OCI-LY1 (cell line): ENCODE measurements at regions not wholly inside any gene's neighbourhood (a gene's known extent, or its start where the extent isn't known, plus 50 kb on each side); places are given as distances from the start of the nearest gene placed in this dataset.

ENCODE experiments used
- H2AFZ ChIP-seq: fragments of 200-600 bp; sonication (generic), shearing (Covaris generic); 2 replicates; pipeline ENCODE4 v1.6.0; 2014; ENCODE audit warnings: antibody characterized with exemption, mild to moderate bottlenecking, low read length
- H3F3A ChIP-seq: fragments of 200-600 bp; sonication (generic), shearing (Covaris generic); 2 replicates; pipeline ENCODE4 v1.6.0; 2014; ENCODE audit warnings: mild to moderate bottlenecking, antibody characterized with exemption, low read length, moderate library complexity; ENCODE audit not compliant: insufficient read depth
- H3K27ac ChIP-seq: fragments of 200-600 bp; sonication (generic); 2 replicates; pipeline ENCODE4 v1.5.1; 2014; ENCODE audit warnings: low read length, mixed run types, mild to moderate bottlenecking, low read depth; ENCODE audit not compliant: poor library complexity, severe bottlenecking
- H3K27me3 ChIP-seq: fragments of 200-600 bp; sonication (generic); 2 replicates; pipeline ENCODE4 v1.6.0; 2014; ENCODE audit warnings: antibody characterized with exemption, mild to moderate bottlenecking, low read length, moderate library complexity; ENCODE audit not compliant: insufficient read depth
- H3K36me3 ChIP-seq: fragments of 200-600 bp; sonication (generic); 2 replicates; pipeline ENCODE4 v1.6.1; 2014; ENCODE audit warnings: mild to moderate bottlenecking, antibody characterized with exemption, low read length, moderate library complexity, mixed read lengths; ENCODE audit not compliant: insufficient read depth
- H3K4me1 ChIP-seq: fragments of 200-600 bp; sonication (generic); 2 replicates; pipeline ENCODE4 v1.5.1; 2014; ENCODE audit warnings: mild to moderate bottlenecking, low read length, moderate library complexity; ENCODE audit not compliant: insufficient read depth, severe bottlenecking
- H3K4me2 ChIP-seq: fragments of 200-600 bp; sonication (generic), shearing (Covaris generic); 2 replicates; pipeline ENCODE4 v1.6.1; 2014; ENCODE audit warnings: low read length
- H3K4me3 ChIP-seq: fragments of 200-600 bp; sonication (generic); 2 replicates; pipeline ENCODE4 v1.5.1; 2014; ENCODE audit warnings: low read length, low read depth, mild to moderate bottlenecking, mixed read lengths; ENCODE audit not compliant: poor library complexity, severe bottlenecking
- H3K79me2 ChIP-seq: fragments of 200-600 bp; shearing (Covaris generic); 2 replicates; pipeline ENCODE4 v1.6.1; 2016; ENCODE audit warnings: mixed run types, low read length, mixed read lengths; ENCODE audit not compliant: insufficient read depth
- H3K9ac ChIP-seq: fragments of 200-600 bp; sonication (generic), shearing (Covaris generic); 2 replicates; pipeline ENCODE4 v1.6.1; 2014; ENCODE audit warnings: mild to moderate bottlenecking, low read length, mixed read lengths
- H3K9me2 ChIP-seq: fragments of 200-600 bp; sonication (generic), shearing (Covaris generic); 2 replicates; pipeline ENCODE4 v1.6.1; 2014; ENCODE audit warnings: low read depth, mild to moderate bottlenecking, low read length, mixed read lengths
- H3K9me3 ChIP-seq: fragments of 200-600 bp; shearing (Covaris generic); 2 replicates; pipeline ENCODE4 v1.6.1; 2014; ENCODE audit warnings: low read length, mixed read lengths
- H4K20me1 ChIP-seq: fragments of 200-600 bp; sonication (generic), shearing (Covaris generic); 2 replicates; pipeline ENCODE4 v1.6.0; 2016; ENCODE audit warnings: mild to moderate bottlenecking, low read length; ENCODE audit not compliant: insufficient read depth
- CTCF ChIP-seq: fragments of 200-600 bp; sonication (generic), shearing (Covaris generic); IDR thresholded peaks from 2 replicates; pipeline ENCODE4 v1.5.1; 2017; ENCODE audit warnings: mild to moderate bottlenecking, antibody characterized with exemption, low read length, moderate library complexity, mixed read lengths
- EZH2 ChIP-seq: fragments of 200-600 bp; sonication (generic), shearing (Covaris generic); IDR thresholded peaks from 2 replicates; pipeline ENCODE4 v1.8.0; 2017; ENCODE audit warnings: borderline replicate concordance, mixed run types, mild to moderate bottlenecking, antibody characterized with exemption, low read length, moderate library complexity, mixed read lengths

GRCh38 chr4:27387711-27388110 lies 527.1 kb downstream of the STIM2 start:
- no peaks in the 10 kb centered on the region for H3K9me2 ChIP-seq
- no peak overlapping the region for H3K9ac ChIP-seq
- no peak overlapping the region for H2AFZ ChIP-seq
- no peaks in the 10 kb centered on the region for H3K4me1 ChIP-seq
- no peaks in the 10 kb centered on the region for H3K79me2 ChIP-seq
- no peaks in the 10 kb centered on the region for H3F3A ChIP-seq
- H3K4me3 ChIP-seq: no peak overlapping the region
- no peak overlapping the region for H3K27ac ChIP-seq
- no peaks in the 10 kb centered on the region for H3K27me3 ChIP-seq
- no peaks in the 10 kb centered on the region for H3K9me3 ChIP-seq
- H3K4me2 ChIP-seq: no peak overlapping the region
- H3K36me3 ChIP-seq: no peaks in the 10 kb centered on the region
- TF ChIP-seq CTCF (no peak), EZH2 (no peak)
- H4K20me1 ChIP-seq: no peaks in the 10 kb centered on the region

GRCh38 chr4:27397886-27398285 lies 537.2 kb downstream of the STIM2 start:
- no peaks in the 10 kb centered on the region for H3K9me3 ChIP-seq
- H3K9me2 ChIP-seq: no peaks in the 10 kb centered on the region
- no peaks in the 10 kb centered on the region for H3F3A ChIP-seq
- no peak overlapping the region for H3K27ac ChIP-seq
- H3K4me1 ChIP-seq: no peaks in the 10 kb centered on the region
- H3K4me2 ChIP-seq: no peak overlapping the region
- H4K20me1 ChIP-seq: no peaks in the 10 kb centered on the region
- TF ChIP-seq CTCF (no peak), EZH2 (no peak)
- H3K9ac ChIP-seq: no peak overlapping the region
- H3K27me3 ChIP-seq: no peaks in the 10 kb centered on the region
- H3K4me3 ChIP-seq: no peak overlapping the region
- no peak overlapping the region for H2AFZ ChIP-seq
- no peaks in the 10 kb centered on the region for H3K79me2 ChIP-seq
- H3K36me3 ChIP-seq: no peaks in the 10 kb centered on the region

- Histone ChIP-seq H2AFZ (no peak overlapping the region), H3K4me3 (no peak overlapping the region)
Measured at GRCh38 chr4:27398631-27399310, 538.1 kb downstream of the STIM2 start.

More at GRCh38 chr4:27398631-27399310, 538.1 kb downstream of the STIM2 start:
- no peaks in the 10 kb centered on the region for H4K20me1 ChIP-seq
- no peaks in the 10 kb centered on the region for H3K27me3 ChIP-seq
- no peak overlapping the region for H3K9ac ChIP-seq
- H3K9me2 ChIP-seq: no peaks in the 10 kb centered on the region
- H3K4me2 ChIP-seq: no peak overlapping the region
- no peak overlapping the region for H3K27ac ChIP-seq
- no peaks in the 10 kb centered on the region for H3K4me1 ChIP-seq
- H3K9me3 ChIP-seq: no peaks in the 10 kb centered on the region
- no peaks in the 10 kb centered on the region for H3K36me3 ChIP-seq
- no peaks in the 10 kb centered on the region for H3F3A ChIP-seq
- TF ChIP-seq CTCF (no peak), EZH2 (no peak)
- no peaks in the 10 kb centered on the region for H3K79me2 ChIP-seq
